Testis (tissue), 2 donors: ENCODE measurements at regions not wholly inside any gene's neighbourhood (a gene's known extent, or its start where the extent isn't known, plus 50 kb on each side); places are given as distances from the start of the nearest gene placed in this dataset.

Experiments
- CTCF ChIP-seq, 3 experiments: fragments of 450-650 bp in 2 of 3; fragments of 200-600 bp in 1 of 3; sonication (generic) in 1 of 3; IDR thresholded peaks; one replicate each; pipeline ENCODE4 v1.5.1; 2016 to 2019; ENCODE audit warnings: antibody characterized with exemption in 3 of 3, mild to moderate bottlenecking in 2 of 3, moderate library complexity in 1 of 3
- POLR2A ChIP-seq: fragments of 450-650 bp; IDR thresholded peaks from one replicate; pipeline ENCODE4 v1.6.1; 2017; ENCODE audit warnings: antibody characterized with exemption, mild to moderate bottlenecking, moderate library complexity

DNA sequence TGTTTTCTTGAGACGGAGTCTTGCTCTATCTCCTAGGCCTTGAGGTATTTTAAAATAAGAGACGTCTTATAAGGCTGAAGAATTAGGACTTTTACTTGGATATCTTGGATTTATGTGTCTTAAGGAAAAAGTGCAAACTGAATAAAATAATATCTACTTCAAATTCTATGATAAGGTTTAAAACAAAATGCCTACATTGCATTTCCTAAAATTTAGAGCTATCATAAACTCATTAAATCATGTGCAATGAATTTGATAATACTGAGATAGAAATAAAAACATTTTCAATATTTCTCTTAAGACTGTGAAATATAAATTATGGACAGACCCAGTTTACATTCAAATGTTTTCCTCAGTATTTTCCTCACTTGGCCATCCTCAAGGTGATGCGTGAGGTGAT, 729.5 kb upstream of the LMO3 start:
- TF ChIP-seq CTCF (IDR thresholded peaks at IDR 0.05) (no peak), POLR2A (no peak)
